Endodermal cell (in vitro differentiated cells): ENCODE measurements at regions not wholly inside any gene's neighbourhood (a gene's known extent, or its start where the extent isn't known, plus 50 kb on each side); places are given as distances from the start of the nearest gene placed in this dataset.

Experiments used
- DNase-seq: peaks from one replicate; pipeline ENCODE4 v3.0.0-alpha.2; 2017
- H3K27ac ChIP-seq: 2 replicates; pipeline ENCODE4 v1.5.1; 2013; ENCODE audit warnings: mild to moderate bottlenecking, low read depth, low read length, moderate library complexity
- H3K27me3 ChIP-seq: 2 replicates; pipeline ENCODE4 v1.6.1; 2013; ENCODE audit warnings: mild to moderate bottlenecking, low read length, moderate library complexity; ENCODE audit not compliant: insufficient read depth, control insufficient read depth, poor library complexity, severe bottlenecking
- H3K36me3 ChIP-seq: 2 replicates; pipeline ENCODE4 v1.7.0; 2013; ENCODE audit warnings: mild to moderate bottlenecking, low read length, moderate library complexity; ENCODE audit not compliant: control insufficient read depth, insufficient read depth
- H3K4me1 ChIP-seq: one replicate; pipeline ENCODE4 v1.7.0; 2013; ENCODE audit warnings: low read length; ENCODE audit not compliant: control insufficient read depth, insufficient read depth
- H3K4me3 ChIP-seq: 2 replicates; pipeline ENCODE4 v1.5.1; 2013; ENCODE audit warnings: mild to moderate bottlenecking, low read length, moderate library complexity
- H3K9ac ChIP-seq: 2 replicates; pipeline ENCODE4 v1.6.1; 2013; ENCODE audit warnings: mild to moderate bottlenecking, low read length, moderate library complexity; ENCODE audit not compliant: poor library complexity, severe bottlenecking; ENCODE audit errors: extremely low read depth
- H3K9me3 ChIP-seq: 2 replicates; pipeline ENCODE4 v1.6.1; 2013; ENCODE audit warnings: mild to moderate bottlenecking, low read length, moderate library complexity; ENCODE audit not compliant: control insufficient read depth
- H3K27ac Mint-ChIP-seq: 2 replicates; pipeline ENCODE4 v1.8.0; 2020; ENCODE audit warnings: mixed read lengths
- H3K27me3 Mint-ChIP-seq: 2 replicates; pipeline ENCODE4 v1.8.0; 2021; ENCODE audit warnings: mild to moderate bottlenecking, mixed read lengths; ENCODE audit not compliant: insufficient read depth
- H3K36me3 Mint-ChIP-seq: 2 replicates; pipeline ENCODE4 v1.8.0; 2020; ENCODE audit warnings: low read depth, mixed read lengths
- H3K4me1 Mint-ChIP-seq: 2 replicates; pipeline ENCODE4 v1.8.0; 2020; ENCODE audit warnings: mixed read lengths
- H3K4me3 Mint-ChIP-seq: 2 replicates; pipeline ENCODE4 v1.8.0; 2020; ENCODE audit warnings: mild to moderate bottlenecking, moderate library complexity, mixed read lengths
- H3K9me3 Mint-ChIP-seq: 2 replicates; pipeline ENCODE4 v1.8.0; 2020; ENCODE audit warnings: mild to moderate bottlenecking, mixed read lengths
- WGBS, 2 experiments: methylation state at CpG; one replicate each; pipeline versions ENCODE4 v1.1.5 to v1.1.7; 2013; ENCODE audit warnings: missing lambda C conversion rate in 2 of 2, mixed read lengths in 1 of 2; ENCODE audit not compliant: insufficient coverage in 1 of 2, insufficient read length in 1 of 2; 5-methylcytosine and 5-hydroxymethylcytosine counted together
- TF ChIP-seq, protein P1 (sequence below): fragments of 200-600 bp; sonication (generic); conservative IDR thresholded peaks from 2 replicates; pipeline ENCODE4 v1.5.0; 2021; ENCODE audit warnings: antibody characterized with exemption, mild to moderate bottlenecking

DNA sequence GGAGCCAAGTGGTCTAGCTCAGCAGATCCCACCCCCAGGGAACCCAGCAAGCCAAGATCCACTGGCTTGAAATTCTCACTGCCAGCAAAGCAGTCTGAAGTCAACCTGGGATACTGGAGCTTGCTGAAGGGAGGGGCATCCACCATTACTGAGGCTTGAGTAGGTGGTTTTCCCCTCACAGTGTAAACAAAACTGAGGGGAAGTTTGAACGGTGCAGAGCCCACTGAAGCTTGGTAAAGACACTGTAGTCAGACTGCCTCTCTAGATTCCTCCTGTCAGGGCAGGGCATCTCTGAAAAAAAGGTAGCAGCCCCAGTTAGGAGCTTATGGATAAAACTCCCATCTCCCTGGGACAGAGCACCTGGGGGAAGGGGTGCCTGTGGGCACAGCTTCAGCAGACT, 819.5 kb upstream of the EPHA7 start:
- H3K27me3 Mint-ChIP-seq = no peaks in the 10 kb centered on the region
- Histone ChIP-seq H3K36me3 (no peaks in the 10 kb centered on the region), H3K4me3 (no peak overlapping the region), H3K27ac (no peak overlapping the region), H3K4me1 (no peaks in the 10 kb centered on the region), H3K27me3 (no peaks in the 10 kb centered on the region), H3K9ac (no peak overlapping the region), H3K9me3 (no peaks in the 10 kb centered on the region)
- no peak for DNase-seq
- TF ChIP-seq, protein P1, sequence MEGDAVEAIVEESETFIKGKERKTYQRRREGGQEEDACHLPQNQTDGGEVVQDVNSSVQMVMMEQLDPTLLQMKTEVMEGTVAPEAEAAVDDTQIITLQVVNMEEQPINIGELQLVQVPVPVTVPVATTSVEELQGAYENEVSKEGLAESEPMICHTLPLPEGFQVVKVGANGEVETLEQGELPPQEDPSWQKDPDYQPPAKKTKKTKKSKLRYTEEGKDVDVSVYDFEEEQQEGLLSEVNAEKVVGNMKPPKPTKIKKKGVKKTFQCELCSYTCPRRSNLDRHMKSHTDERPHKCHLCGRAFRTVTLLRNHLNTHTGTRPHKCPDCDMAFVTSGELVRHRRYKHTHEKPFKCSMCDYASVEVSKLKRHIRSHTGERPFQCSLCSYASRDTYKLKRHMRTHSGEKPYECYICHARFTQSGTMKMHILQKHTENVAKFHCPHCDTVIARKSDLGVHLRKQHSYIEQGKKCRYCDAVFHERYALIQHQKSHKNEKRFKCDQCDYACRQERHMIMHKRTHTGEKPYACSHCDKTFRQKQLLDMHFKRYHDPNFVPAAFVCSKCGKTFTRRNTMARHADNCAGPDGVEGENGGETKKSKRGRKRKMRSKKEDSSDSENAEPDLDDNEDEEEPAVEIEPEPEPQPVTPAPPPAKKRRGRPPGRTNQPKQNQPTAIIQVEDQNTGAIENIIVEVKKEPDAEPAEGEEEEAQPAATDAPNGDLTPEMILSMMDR = no peak
- H3K27ac Mint-ChIP-seq = no peak overlapping the region
- no peak overlapping the region for H3K4me3 Mint-ChIP-seq
- H3K9me3 Mint-ChIP-seq = peaks cover 5% of the 10 kb centered on the region
- no peaks in the 10 kb centered on the region for H3K36me3 Mint-ChIP-seq
- 67 to 82% methylated on average over 1 of the region's 1 CpG for WGBS, 2 experiments
- peaks cover 4% of the 10 kb centered on the region for H3K4me1 Mint-ChIP-seq

DNA sequence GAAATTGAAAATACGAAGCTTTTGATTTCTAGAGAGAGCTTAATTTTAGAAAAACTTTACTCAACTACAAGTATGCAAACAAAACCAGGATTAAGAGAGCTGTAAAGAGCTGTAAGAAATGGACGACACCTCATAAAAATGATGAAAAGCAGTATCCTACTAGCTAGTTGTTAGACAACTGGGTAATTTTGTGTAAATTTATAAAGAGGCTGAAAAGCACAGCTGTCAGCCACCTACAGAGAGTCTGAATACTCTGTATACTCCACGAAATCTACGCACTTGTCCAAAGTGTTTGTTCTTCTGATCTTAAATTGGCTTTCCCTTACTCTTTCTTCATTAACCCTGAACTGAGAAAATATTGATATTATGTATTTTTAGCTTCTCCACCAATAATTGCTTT, 808.4 kb upstream of the EPHA7 start:
- no peaks in the 10 kb centered on the region for H3K4me1 ChIP-seq
- no peak overlapping the region for H3K4me3 Mint-ChIP-seq
- H3K9ac ChIP-seq = no peak overlapping the region
- H3K27ac Mint-ChIP-seq = no peak overlapping the region
- no peaks in the 10 kb centered on the region for H3K9me3 ChIP-seq
- H3K9me3 Mint-ChIP-seq = no peaks in the 10 kb centered on the region
- no peak overlapping the region for H3K4me3 ChIP-seq
- no peaks in the 10 kb centered on the region for H3K27me3 Mint-ChIP-seq
- H3K36me3 ChIP-seq = no peaks in the 10 kb centered on the region
- 78 to 100% methylated on average over 1 to 4 of the region's 4 CpGs for WGBS, 2 experiments
- TF ChIP-seq, protein P1 = no peak
- no peaks in the 10 kb centered on the region for H3K27me3 ChIP-seq
- no peaks in the 10 kb centered on the region for H3K4me1 Mint-ChIP-seq
- no peak for DNase-seq
- H3K36me3 Mint-ChIP-seq = no peaks in the 10 kb centered on the region
- no peak overlapping the region for H3K27ac ChIP-seq

DNA sequence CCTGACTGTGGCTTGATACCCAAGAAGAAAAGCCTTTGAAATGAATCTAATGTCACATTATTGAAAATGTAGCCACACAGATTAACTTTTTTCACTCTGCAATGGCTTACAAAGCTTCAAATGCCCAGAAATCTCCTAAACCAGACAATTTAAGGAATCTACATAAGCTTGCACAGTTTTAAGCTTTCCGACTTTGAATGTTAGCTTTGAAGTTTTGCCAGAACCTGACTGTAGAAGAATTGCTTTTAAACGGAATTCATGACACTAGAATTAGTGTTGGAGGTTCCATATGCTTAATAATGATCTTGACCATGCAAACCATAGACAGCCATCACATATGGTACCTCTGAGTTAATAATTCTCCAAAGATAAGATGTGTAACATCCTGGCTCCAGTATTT, 798.5 kb upstream of the EPHA7 start:
- no peaks in the 10 kb centered on the region for H3K27me3 ChIP-seq
- peaks cover 5% of the 10 kb centered on the region for H3K4me1 Mint-ChIP-seq
- no peaks in the 10 kb centered on the region for H3K4me1 ChIP-seq
- H3K9ac ChIP-seq = no peak overlapping the region
- H3K27me3 Mint-ChIP-seq = no peaks in the 10 kb centered on the region
- WGBS, 2 experiments = 74 to 92% methylated on average over 2 of the region's 2 CpGs
- TF ChIP-seq, protein P1 = no peak
- no peak overlapping the region for H3K4me3 Mint-ChIP-seq
- H3K36me3 ChIP-seq = no peaks in the 10 kb centered on the region
- H3K9me3 ChIP-seq = no peaks in the 10 kb centered on the region
- H3K36me3 Mint-ChIP-seq = no peaks in the 10 kb centered on the region
- H3K4me3 ChIP-seq = no peak overlapping the region
- no peak overlapping the region for H3K27ac Mint-ChIP-seq
- H3K9me3 Mint-ChIP-seq = no peaks in the 10 kb centered on the region
- H3K27ac ChIP-seq = no peak overlapping the region
- DNase-seq = no peak
